Testis (tissue), 2 donors: ENCODE measurements at regions not wholly inside any gene's neighbourhood (a gene's known extent, or its start where the extent isn't known, plus 50 kb on each side); places are given as distances from the start of the nearest gene placed in this dataset.

ENCODE experiments used
- DNase-seq: peaks from one replicate; pipeline ENCODE4 v3.0.0-alpha.2; 2019
- H3K27ac ChIP-seq, 2 donors: fragments of 200-600 bp; sonication (generic); one replicate each; pipeline ENCODE4 v1.5.1; 2019
- H3K27me3 ChIP-seq: fragments of 200-600 bp; sonication (generic); one replicate; pipeline ENCODE4 v1.5.1; 2019
- H3K36me3 ChIP-seq: fragments of 200-600 bp; sonication (generic); one replicate; pipeline ENCODE4 v1.5.1; 2017; ENCODE audit warnings: low read depth; ENCODE audit errors: missing control alignments
- H3K4me1 ChIP-seq: fragments of 200-600 bp; sonication (generic); one replicate; pipeline ENCODE4 v1.5.1; 2019
- H3K4me3 ChIP-seq, 2 donors: fragments of 200-600 bp; sonication (generic); one replicate each; pipeline ENCODE4 v1.5.1; 2017 to 2019
- H3K9me3 ChIP-seq: fragments of 200-600 bp; sonication (generic); one replicate; pipeline ENCODE4 v1.5.1; 2017
- CTCF ChIP-seq, 3 experiments: fragments of 450-650 bp in 2 of 3; fragments of 200-600 bp in 1 of 3; sonication (generic) in 1 of 3; IDR thresholded peaks; one replicate each; pipeline ENCODE4 v1.5.1; 2016 to 2019; ENCODE audit warnings: antibody characterized with exemption in 3 of 3, mild to moderate bottlenecking in 2 of 3, moderate library complexity in 1 of 3
- POLR2A ChIP-seq: fragments of 450-650 bp; IDR thresholded peaks from one replicate; pipeline ENCODE4 v1.6.1; 2017; ENCODE audit warnings: antibody characterized with exemption, mild to moderate bottlenecking, moderate library complexity
- WGBS, 2 donors: methylation state at CpG; one replicate each; pipeline ENCODE4 v1.1.5; 2018; 5-methylcytosine and 5-hydroxymethylcytosine counted together
- intact Hi-C: fragments of 100-400 bp; cut with DNase I; formaldehyde crosslinking; loops from one replicate; pipeline ENCODE4 v1.15.1; 2023; ENCODE audit warnings: low total_unique reads

- Histone ChIP-seq H3K27me3 (no peaks in the 10 kb centered on the region), H3K36me3 (no peaks in the 10 kb centered on the region), H3K27ac (no peak overlapping the region), H3K4me1 (no peaks in the 10 kb centered on the region), H3K9me3 (no peaks in the 10 kb centered on the region), H3K4me3 (no peak overlapping the region)
- WGBS, 2 donors = 30 to 46% methylated on average over 3 of the region's 3 CpGs
- intact Hi-C loops = no loop called here
- TF ChIP-seq CTCF (IDR thresholded peaks at IDR 0.05) (no peak), POLR2A (no peak)
- DNase-seq = no peak
These were observed 120.6 kb upstream of the MID1 start for GRCh38 chrX:10741003-10741402.

GRCh38 chrX:10741550-10741949 lies 121.2 kb upstream of the MID1 start:
- H3K4me1 ChIP-seq = no peaks in the 10 kb centered on the region
- no peak overlapping the region for H3K4me3 ChIP-seq
- no peaks in the 10 kb centered on the region for H3K36me3 ChIP-seq
- intact Hi-C loops = no loop called here
- no peaks in the 10 kb centered on the region for H3K27me3 ChIP-seq
- H3K9me3 ChIP-seq = no peaks in the 10 kb centered on the region
- no peak for DNase-seq
- no peak overlapping the region for H3K27ac ChIP-seq
- TF ChIP-seq CTCF (IDR thresholded peaks at IDR 0.05) (no peak), POLR2A (no peak)
- 65 to 77% methylated on average over 2 of the region's 2 CpGs for WGBS, 2 donors

GRCh38 chrX:10743476-10743875 lies 123.1 kb upstream of the MID1 start:
- Histone ChIP-seq H3K27me3 (no peaks in the 10 kb centered on the region), H3K4me3 (no peak overlapping the region), H3K9me3 (no peaks in the 10 kb centered on the region), H3K36me3 (no peaks in the 10 kb centered on the region), H3K27ac (no peak overlapping the region), H3K4me1 (no peaks in the 10 kb centered on the region)
- TF ChIP-seq POLR2A (no peak), CTCF (IDR thresholded peaks at IDR 0.05) (no peak)
- intact Hi-C loops = no loop called here
- 93% methylated on average over 2 of the region's 2 CpGs for WGBS, 2 donors
- DNase-seq = no peak

GRCh38 chrX:10744007-10744406 lies 123.6 kb upstream of the MID1 start:
- Histone ChIP-seq H3K4me1 (no peaks in the 10 kb centered on the region), H3K9me3 (no peaks in the 10 kb centered on the region), H3K36me3 (no peaks in the 10 kb centered on the region), H3K27me3 (no peaks in the 10 kb centered on the region), H3K4me3 (no peak overlapping the region), H3K27ac (no peak overlapping the region)
- intact Hi-C loops = no loop called here
- TF ChIP-seq CTCF (IDR thresholded peaks at IDR 0.05) (no peak), POLR2A (no peak)
- no peak for DNase-seq
- 80 to 94% methylated on average over 2 of the region's 2 CpGs for WGBS, 2 donors

- H3K27me3 ChIP-seq = no peaks in the 10 kb centered on the region
- no peaks in the 10 kb centered on the region for H3K4me1 ChIP-seq
- intact Hi-C loops = no loop called here
- no peaks in the 10 kb centered on the region for H3K9me3 ChIP-seq
- no peaks in the 10 kb centered on the region for H3K36me3 ChIP-seq
- no peak for DNase-seq
- no peak overlapping the region for H3K27ac ChIP-seq
- WGBS, 2 donors = 61% methylated on average over 1 of the region's 1 CpG; no CpG with 5 or more reads in 1 of the 2 donors
- TF ChIP-seq POLR2A (no peak), CTCF (IDR thresholded peaks at IDR 0.05) (no peak)
- H3K4me3 ChIP-seq = no peak overlapping the region
These were observed 127.6 kb upstream of the MID1 start for GRCh38 chrX:10747975-10748374.
